ENCODE measurements at regions not wholly inside any gene's neighbourhood (a gene's known extent, or its start where the extent isn't known, plus 50 kb on each side); places are given as distances from the start of the nearest gene placed in this dataset.

DNA sequence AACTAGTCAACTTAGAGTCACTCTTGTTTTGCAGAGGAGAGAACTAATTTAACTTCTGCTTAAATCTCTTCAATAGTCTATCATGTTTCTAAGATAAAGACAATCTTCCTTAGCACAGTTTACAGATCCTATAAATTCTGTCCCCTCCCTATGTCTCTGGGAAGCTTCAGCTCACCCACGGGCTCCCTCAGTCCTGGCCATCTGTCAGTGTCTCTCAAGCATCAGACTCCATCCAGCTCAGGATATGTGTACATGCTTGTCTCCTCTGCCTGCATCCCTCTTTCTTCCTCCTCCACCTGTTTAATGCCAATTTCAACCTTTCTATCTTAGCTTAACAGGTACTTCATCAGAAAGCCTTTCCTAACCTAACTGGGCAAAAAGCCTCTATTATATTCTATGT is 177.1 kb upstream of the PTER start:
- TF ChIP-seq, protein P1, sequence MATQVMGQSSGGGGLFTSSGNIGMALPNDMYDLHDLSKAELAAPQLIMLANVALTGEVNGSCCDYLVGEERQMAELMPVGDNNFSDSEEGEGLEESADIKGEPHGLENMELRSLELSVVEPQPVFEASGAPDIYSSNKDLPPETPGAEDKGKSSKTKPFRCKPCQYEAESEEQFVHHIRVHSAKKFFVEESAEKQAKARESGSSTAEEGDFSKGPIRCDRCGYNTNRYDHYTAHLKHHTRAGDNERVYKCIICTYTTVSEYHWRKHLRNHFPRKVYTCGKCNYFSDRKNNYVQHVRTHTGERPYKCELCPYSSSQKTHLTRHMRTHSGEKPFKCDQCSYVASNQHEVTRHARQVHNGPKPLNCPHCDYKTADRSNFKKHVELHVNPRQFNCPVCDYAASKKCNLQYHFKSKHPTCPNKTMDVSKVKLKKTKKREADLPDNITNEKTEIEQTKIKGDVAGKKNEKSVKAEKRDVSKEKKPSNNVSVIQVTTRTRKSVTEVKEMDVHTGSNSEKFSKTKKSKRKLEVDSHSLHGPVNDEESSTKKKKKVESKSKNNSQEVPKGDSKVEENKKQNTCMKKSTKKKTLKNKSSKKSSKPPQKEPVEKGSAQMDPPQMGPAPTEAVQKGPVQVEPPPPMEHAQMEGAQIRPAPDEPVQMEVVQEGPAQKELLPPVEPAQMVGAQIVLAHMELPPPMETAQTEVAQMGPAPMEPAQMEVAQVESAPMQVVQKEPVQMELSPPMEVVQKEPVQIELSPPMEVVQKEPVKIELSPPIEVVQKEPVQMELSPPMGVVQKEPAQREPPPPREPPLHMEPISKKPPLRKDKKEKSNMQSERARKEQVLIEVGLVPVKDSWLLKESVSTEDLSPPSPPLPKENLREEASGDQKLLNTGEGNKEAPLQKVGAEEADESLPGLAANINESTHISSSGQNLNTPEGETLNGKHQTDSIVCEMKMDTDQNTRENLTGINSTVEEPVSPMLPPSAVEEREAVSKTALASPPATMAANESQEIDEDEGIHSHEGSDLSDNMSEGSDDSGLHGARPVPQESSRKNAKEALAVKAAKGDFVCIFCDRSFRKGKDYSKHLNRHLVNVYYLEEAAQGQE (IDR thresholded peaks at IDR 0.05; ENCODE audit: insufficient read depth in 1 of 2, low read depth in 2 of 2, low read length in 2 of 2) = no peak
- TF ChIP-seq SIN3A (IDR thresholded peaks at IDR 0.05; ENCODE audit: borderline replicate concordance, insufficient read depth, low read length) (no peak), POLR2AphosphoS5 (IDR thresholded peaks at IDR 0.05; ENCODE audit: low read depth, low read length) (no peak), FOXP2 (optimal IDR thresholded peaks at IDR 0.05; ENCODE audit: borderline replicate concordance, extremely low read depth, extremely low read length, insufficient read depth) (no peak), TAF1 (IDR thresholded peaks at IDR 0.05; ENCODE audit: borderline replicate concordance, insufficient read depth, low read length) (no peak)

All from PFSK-1 (cell line).